GM23338 (cell line): ENCODE measurements at regions not wholly inside any gene's neighbourhood (a gene's known extent, or its start where the extent isn't known, plus 50 kb on each side); places are given as distances from the start of the nearest gene placed in this dataset.
A peak's percentile ranks its signal among the peaks of the same experiment; 100 is the strongest.

Experiments used
- ATAC-seq: fragments of 200-7000 bp; cut with Tn5 transposase; 3 replicates; pipeline ENCODE4 v1.9.1; 2020
- DNase-seq: peaks from one replicate; pipeline ENCODE4 v3.0.0-alpha.2; 2015; ENCODE audit warnings: low spot score
- H2AFZ ChIP-seq: fragments of 200-600 bp; sonication (generic); 2 replicates; pipeline ENCODE4 v1.8.0; 2016; ENCODE audit warnings: antibody characterized with exemption, mild to moderate bottlenecking, moderate library complexity
- H3F3A ChIP-seq: fragments of 200-600 bp; sonication (generic); replicated peaks from 2 replicates; pipeline ENCODE4 v1.8.0; 2017; ENCODE audit warnings: antibody characterized with exemption, mixed run types, low read depth
- H3K27ac ChIP-seq: fragments of 200-600 bp; sonication (generic); 2 replicates; pipeline ENCODE4 v1.6.1; 2016; ENCODE audit warnings: low read depth
- H3K27me3 ChIP-seq: fragments of 200-600 bp; sonication (generic); 2 replicates; pipeline ENCODE4 v1.8.0; 2016; ENCODE audit warnings: mild to moderate bottlenecking, mixed run types, moderate library complexity; ENCODE audit not compliant: insufficient read depth
- H3K36me3 ChIP-seq: fragments of 200-600 bp; sonication (generic); 2 replicates; pipeline ENCODE4 v1.8.0; 2016; ENCODE audit warnings: mild to moderate bottlenecking; ENCODE audit not compliant: insufficient read depth
- H3K4me1 ChIP-seq: fragments of 200-600 bp; sonication (generic); 2 replicates; pipeline ENCODE4 v1.8.0; 2016; ENCODE audit warnings: mild to moderate bottlenecking, moderate library complexity; ENCODE audit not compliant: insufficient read depth
- H3K4me2 ChIP-seq: fragments of 200-600 bp; sonication (generic); 2 replicates; pipeline ENCODE4 v1.7.1; 2017; ENCODE audit warnings: mixed run types
- H3K4me3 ChIP-seq: fragments of 200-600 bp; sonication (generic); 2 replicates; pipeline ENCODE4 v1.6.1; 2016; ENCODE audit warnings: mixed run types
- H3K79me2 ChIP-seq: fragments of 200-600 bp; sonication (generic); replicated peaks from 2 replicates; pipeline ENCODE4 v1.8.0; 2017; ENCODE audit warnings: mild to moderate bottlenecking; ENCODE audit not compliant: insufficient read depth
- H3K9me2 ChIP-seq: fragments of 200-600 bp; sonication (generic); 2 replicates; pipeline ENCODE4 v1.8.0; 2017; ENCODE audit not compliant: insufficient read depth
- H4K20me1 ChIP-seq: fragments of 200-600 bp; sonication (generic); replicated peaks from 2 replicates; pipeline ENCODE4 v1.8.0; 2017; ENCODE audit warnings: mild to moderate bottlenecking; ENCODE audit not compliant: insufficient read depth
- H3K27ac Mint-ChIP-seq: 2 replicates; pipeline ENCODE4 v1.8.0; 2020; ENCODE audit warnings: inconsistent platforms, mild to moderate bottlenecking, moderate library complexity, mixed read lengths
- H3K27me3 Mint-ChIP-seq: 3 replicates; pipeline ENCODE4 v1.8.0; 2022; ENCODE audit warnings: low read depth, mild to moderate bottlenecking, moderate library complexity, mixed read lengths, inconsistent platforms; ENCODE audit not compliant: insufficient read depth, poor library complexity
- H3K36me3 Mint-ChIP-seq: 3 replicates; pipeline ENCODE4 v1.8.0; 2021; ENCODE audit warnings: low read depth, mild to moderate bottlenecking, inconsistent platforms, moderate library complexity, mixed read lengths
- H3K4me1 Mint-ChIP-seq: 3 replicates; pipeline ENCODE4 v1.8.0; 2020; ENCODE audit warnings: mild to moderate bottlenecking, inconsistent platforms, mixed read lengths
- H3K4me3 Mint-ChIP-seq: 3 replicates; pipeline ENCODE4 v1.8.0; 2021; ENCODE audit warnings: moderate library complexity, mild to moderate bottlenecking, inconsistent platforms, mixed read lengths
- H3K9me3 Mint-ChIP-seq: 3 replicates; pipeline ENCODE4 v1.8.0; 2020; ENCODE audit warnings: moderate library complexity, mild to moderate bottlenecking, inconsistent platforms, mixed read lengths
- CREB1 ChIP-seq: fragments of 250-450 bp; sonication (Bioruptor Pico); IDR thresholded peaks from 2 replicates; pipeline ENCODE4 v1.5.0; 2020; ENCODE audit warnings: low read depth, mild to moderate bottlenecking, moderate library complexity
- ETS1 ChIP-seq: IDR thresholded peaks from 2 replicates; pipeline ENCODE4 v1.6.1; 2016; ENCODE audit warnings: antibody characterized with exemption
- EZH2 ChIP-seq: fragments of 200-600 bp; sonication (generic); IDR thresholded peaks from one replicate; pipeline ENCODE4 v1.8.0; 2017; ENCODE audit warnings: antibody characterized with exemption, mild to moderate bottlenecking, low read depth; ENCODE audit not compliant: unreplicated experiment
- EZH2phosphoT487 ChIP-seq: fragments of 200-600 bp; sonication (generic); IDR thresholded peaks from one replicate; pipeline ENCODE4 v1.8.1; 2018; ENCODE audit warnings: antibody characterized with exemption; ENCODE audit not compliant: unreplicated experiment
- JUNB ChIP-seq: IDR thresholded peaks from one replicate; pipeline ENCODE4 v1.6.1; 2016; ENCODE audit warnings: antibody characterized with exemption; ENCODE audit not compliant: unreplicated experiment
- NANOG ChIP-seq: IDR thresholded peaks from 2 replicates; pipeline ENCODE4 v1.6.1; 2016; ENCODE audit warnings: antibody characterized with exemption, borderline replicate concordance
- POLR2AphosphoS5 ChIP-seq: IDR thresholded peaks from 2 replicates; pipeline ENCODE4 v1.6.1; 2016; ENCODE audit warnings: antibody characterized with exemption, low read depth
- REST ChIP-seq: IDR thresholded peaks from one replicate; pipeline ENCODE4 v1.6.1; 2018; ENCODE audit warnings: antibody characterized with exemption; ENCODE audit not compliant: unreplicated experiment
- STAT1 ChIP-seq: IDR thresholded peaks from one replicate; pipeline ENCODE4 v1.6.1; 2016; ENCODE audit warnings: antibody characterized with exemption; ENCODE audit not compliant: unreplicated experiment
- ZNF114 ChIP-seq: fragments of 250-450 bp; sonication (Bioruptor Pico); IDR thresholded peaks from 2 replicates; pipeline ENCODE4 v1.5.0; 2020; ENCODE audit warnings: mild to moderate bottlenecking, moderate library complexity
- ZNF331 ChIP-seq: fragments of 250-450 bp; sonication (Bioruptor Pico); IDR thresholded peaks from 2 replicates; pipeline ENCODE4 v1.5.0; 2020; ENCODE audit warnings: low read depth, mild to moderate bottlenecking, moderate library complexity
- TF ChIP-seq, protein P1 (sequence below), 2 experiments: fragments of 200-600 bp in 1 of 2; sonication (generic) in 1 of 2; conservative IDR thresholded peaks; 2 replicates each; pipeline versions ENCODE4 v1.5.1 to v1.6.1; 2016 to 2017; ENCODE audit warnings: antibody characterized with exemption in 2 of 2, low read depth in 2 of 2, mild to moderate bottlenecking in 2 of 2, moderate library complexity in 1 of 2
- TF ChIP-seq, protein P2 (sequence below): fragments of 250-450 bp; sonication (Bioruptor Pico); IDR thresholded peaks from 2 replicates; pipeline ENCODE4 v1.5.0; 2020; ENCODE audit warnings: mild to moderate bottlenecking, moderate library complexity

- Histone ChIP-seq H3K9me2 (peaks cover 4% of the 10 kb centered on the region; the same call in 1 of the 2 replicates), H3K79me2 (no peaks in the 10 kb centered on the region), H3K27ac (no peak overlapping the region), H3K27me3 (no peaks in the 10 kb centered on the region), H3K36me3 (no peaks in the 10 kb centered on the region), H3K4me2 (no peak overlapping the region), H4K20me1 (no peaks in the 10 kb centered on the region), H3F3A (no peaks in the 10 kb centered on the region), H3K4me3 (no peak overlapping the region), H3K4me1 (no peaks in the 10 kb centered on the region), H2AFZ (peak overlapping the region; percentile 52; the same call in 1 of the 2 replicates)
- Mint-ChIP-seq H3K4me3 (no peak overlapping the region), H3K27ac (no peak overlapping the region), H3K36me3 (no peaks in the 10 kb centered on the region; the same call in 1 of the 3 replicates), H3K27me3 (peaks cover 7% of the 10 kb centered on the region), H3K4me1 (peaks cover 4% of the 10 kb centered on the region; the same call in 2 of the 3 replicates), H3K9me3 (peaks cover 3% of the 10 kb centered on the region; the same call in 1 of the 3 replicates)
- TF ChIP-seq ZNF331, result no peak
- TF ChIP-seq EZH2phosphoT487, result no peak
- TF ChIP-seq EZH2, result no peak
- no peak for TF ChIP-seq ZNF114 (CRISPR knock-in tag)
- TF ChIP-seq NANOG, result no peak
- TF ChIP-seq, protein P1, sequence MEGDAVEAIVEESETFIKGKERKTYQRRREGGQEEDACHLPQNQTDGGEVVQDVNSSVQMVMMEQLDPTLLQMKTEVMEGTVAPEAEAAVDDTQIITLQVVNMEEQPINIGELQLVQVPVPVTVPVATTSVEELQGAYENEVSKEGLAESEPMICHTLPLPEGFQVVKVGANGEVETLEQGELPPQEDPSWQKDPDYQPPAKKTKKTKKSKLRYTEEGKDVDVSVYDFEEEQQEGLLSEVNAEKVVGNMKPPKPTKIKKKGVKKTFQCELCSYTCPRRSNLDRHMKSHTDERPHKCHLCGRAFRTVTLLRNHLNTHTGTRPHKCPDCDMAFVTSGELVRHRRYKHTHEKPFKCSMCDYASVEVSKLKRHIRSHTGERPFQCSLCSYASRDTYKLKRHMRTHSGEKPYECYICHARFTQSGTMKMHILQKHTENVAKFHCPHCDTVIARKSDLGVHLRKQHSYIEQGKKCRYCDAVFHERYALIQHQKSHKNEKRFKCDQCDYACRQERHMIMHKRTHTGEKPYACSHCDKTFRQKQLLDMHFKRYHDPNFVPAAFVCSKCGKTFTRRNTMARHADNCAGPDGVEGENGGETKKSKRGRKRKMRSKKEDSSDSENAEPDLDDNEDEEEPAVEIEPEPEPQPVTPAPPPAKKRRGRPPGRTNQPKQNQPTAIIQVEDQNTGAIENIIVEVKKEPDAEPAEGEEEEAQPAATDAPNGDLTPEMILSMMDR (conservative IDR thresholded peaks at IDR 0.05; ENCODE audit: low read depth in 2 of 2), result no peak
- no peak for TF ChIP-seq CREB1
- TF ChIP-seq, protein P2, sequence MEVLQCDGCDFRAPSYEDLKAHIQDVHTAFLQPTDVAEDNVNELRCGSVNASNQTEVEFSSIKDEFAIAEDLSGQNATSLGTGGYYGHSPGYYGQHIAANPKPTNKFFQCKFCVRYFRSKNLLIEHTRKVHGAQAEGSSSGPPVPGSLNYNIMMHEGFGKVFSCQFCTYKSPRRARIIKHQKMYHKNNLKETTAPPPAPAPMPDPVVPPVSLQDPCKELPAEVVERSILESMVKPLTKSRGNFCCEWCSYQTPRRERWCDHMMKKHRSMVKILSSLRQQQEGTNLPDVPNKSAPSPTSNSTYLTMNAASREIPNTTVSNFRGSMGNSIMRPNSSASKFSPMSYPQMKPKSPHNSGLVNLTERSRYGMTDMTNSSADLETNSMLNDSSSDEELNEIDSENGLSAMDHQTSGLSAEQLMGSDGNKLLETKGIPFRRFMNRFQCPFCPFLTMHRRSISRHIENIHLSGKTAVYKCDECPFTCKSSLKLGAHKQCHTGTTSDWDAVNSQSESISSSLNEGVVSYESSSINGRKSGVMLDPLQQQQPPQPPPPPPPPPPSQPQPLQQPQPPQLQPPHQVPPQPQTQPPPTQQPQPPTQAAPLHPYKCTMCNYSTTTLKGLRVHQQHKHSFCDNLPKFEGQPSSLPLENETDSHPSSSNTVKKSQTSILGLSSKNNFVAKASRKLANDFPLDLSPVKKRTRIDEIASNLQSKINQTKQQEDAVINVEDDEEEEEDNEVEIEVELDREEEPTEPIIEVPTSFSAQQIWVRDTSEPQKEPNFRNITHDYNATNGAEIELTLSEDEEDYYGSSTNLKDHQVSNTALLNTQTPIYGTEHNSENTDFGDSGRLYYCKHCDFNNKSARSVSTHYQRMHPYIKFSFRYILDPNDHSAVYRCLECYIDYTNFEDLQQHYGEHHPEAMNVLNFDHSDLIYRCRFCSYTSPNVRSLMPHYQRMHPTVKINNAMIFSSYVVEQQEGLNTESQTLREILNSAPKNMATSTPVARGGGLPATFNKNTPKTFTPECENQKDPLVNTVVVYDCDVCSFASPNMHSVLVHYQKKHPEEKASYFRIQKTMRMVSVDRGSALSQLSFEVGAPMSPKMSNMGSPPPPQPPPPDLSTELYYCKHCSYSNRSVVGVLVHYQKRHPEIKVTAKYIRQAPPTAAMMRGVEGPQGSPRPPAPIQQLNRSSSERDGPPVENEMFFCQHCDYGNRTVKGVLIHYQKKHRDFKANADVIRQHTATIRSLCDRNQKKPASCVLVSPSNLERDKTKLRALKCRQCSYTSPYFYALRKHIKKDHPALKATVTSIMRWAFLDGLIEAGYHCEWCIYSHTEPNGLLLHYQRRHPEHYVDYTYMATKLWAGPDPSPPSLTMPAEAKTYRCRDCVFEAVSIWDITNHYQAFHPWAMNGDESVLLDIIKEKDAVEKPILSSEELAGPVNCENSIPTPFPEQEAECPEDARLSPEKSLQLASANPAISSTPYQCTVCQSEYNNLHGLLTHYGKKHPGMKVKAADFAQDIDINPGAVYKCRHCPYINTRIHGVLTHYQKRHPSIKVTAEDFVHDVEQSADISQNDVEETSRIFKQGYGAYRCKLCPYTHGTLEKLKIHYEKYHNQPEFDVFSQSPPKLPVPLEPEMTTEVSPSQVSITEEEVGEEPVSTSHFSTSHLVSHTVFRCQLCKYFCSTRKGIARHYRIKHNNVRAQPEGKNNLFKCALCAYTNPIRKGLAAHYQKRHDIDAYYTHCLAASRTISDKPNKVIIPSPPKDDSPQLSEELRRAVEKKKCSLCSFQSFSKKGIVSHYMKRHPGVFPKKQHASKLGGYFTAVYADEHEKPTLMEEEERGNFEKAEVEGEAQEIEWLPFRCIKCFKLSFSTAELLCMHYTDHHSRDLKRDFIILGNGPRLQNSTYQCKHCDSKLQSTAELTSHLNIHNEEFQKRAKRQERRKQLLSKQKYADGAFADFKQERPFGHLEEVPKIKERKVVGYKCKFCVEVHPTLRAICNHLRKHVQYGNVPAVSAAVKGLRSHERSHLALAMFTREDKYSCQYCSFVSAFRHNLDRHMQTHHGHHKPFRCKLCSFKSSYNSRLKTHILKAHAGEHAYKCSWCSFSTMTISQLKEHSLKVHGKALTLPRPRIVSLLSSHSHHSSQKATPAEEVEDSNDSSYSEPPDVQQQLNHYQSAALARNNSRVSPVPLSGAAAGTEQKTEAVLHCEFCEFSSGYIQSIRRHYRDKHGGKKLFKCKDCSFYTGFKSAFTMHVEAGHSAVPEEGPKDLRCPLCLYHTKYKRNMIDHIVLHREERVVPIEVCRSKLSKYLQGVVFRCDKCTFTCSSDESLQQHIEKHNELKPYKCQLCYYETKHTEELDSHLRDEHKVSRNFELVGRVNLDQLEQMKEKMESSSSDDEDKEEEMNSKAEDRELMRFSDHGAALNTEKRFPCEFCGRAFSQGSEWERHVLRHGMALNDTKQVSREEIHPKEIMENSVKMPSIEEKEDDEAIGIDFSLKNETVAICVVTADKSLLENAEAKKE, result no peak
- no peak for TF ChIP-seq ETS1
- no peak for TF ChIP-seq POLR2AphosphoS5
- TF ChIP-seq REST, result no peak
- no peak for TF ChIP-seq STAT1
- TF ChIP-seq JUNB, result no peak
- DNase-seq, result no peak
- ATAC-seq, result no peak
Observed at GRCh38 chr10:128865436-128866195, 601.4 kb upstream of the MGMT start.
